ENCODE measurements at regions not wholly inside any gene's neighbourhood (a gene's known extent, or its start where the extent isn't known, plus 50 kb on each side); places are given as distances from the start of the nearest gene placed in this dataset.

DNA sequence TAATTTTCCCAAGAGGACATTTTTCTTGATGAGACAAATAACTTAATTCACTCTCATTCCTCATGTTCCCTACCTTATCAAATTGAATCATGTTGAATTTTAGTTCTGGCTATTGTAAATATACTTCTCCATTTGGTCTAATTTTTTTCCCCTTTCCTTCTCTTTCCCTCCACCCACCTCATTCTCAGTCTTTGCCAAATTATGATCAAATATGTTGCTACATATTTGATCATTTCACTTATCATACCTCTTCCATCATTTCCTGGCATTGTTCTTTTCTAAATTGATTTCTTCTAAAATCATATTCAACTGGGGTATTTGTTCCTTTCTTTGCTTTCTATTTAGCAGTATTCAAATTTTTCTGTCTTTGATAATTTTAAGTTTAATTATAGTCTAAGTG is 52.3 kb downstream of the HDGFL1 start:
- no peak for DNase-seq (ENCODE audit: low read depth in 6 of 9, low spot score in 9 of 9)
- Histone ChIP-seq H3K27me3 (ENCODE audit: control insufficient read depth in 2 of 2, insufficient read depth in 1 of 2, low read length in 1 of 2) (no peaks in the 10 kb centered on the region), H3K36me3 (ENCODE audit: control insufficient read depth in 2 of 2, insufficient read depth in 2 of 2, low read length in 1 of 2) (no peaks in the 10 kb centered on the region), H3K9me3 (ENCODE audit: control insufficient read depth in 2 of 2, insufficient read depth in 1 of 2, low read length in 1 of 2) (no peaks in the 10 kb centered on the region), H3K27ac (ENCODE audit: low read depth in 1 of 2, low read length in 1 of 2) (no peak overlapping the region), H3K4me3 (ENCODE audit: low read length in 2 of 2) (no peak overlapping the region), H3K4me1 (ENCODE audit: control insufficient read depth in 2 of 2, insufficient read depth in 2 of 2, low read length in 2 of 2) (no peaks in the 10 kb centered on the region)

DNA sequence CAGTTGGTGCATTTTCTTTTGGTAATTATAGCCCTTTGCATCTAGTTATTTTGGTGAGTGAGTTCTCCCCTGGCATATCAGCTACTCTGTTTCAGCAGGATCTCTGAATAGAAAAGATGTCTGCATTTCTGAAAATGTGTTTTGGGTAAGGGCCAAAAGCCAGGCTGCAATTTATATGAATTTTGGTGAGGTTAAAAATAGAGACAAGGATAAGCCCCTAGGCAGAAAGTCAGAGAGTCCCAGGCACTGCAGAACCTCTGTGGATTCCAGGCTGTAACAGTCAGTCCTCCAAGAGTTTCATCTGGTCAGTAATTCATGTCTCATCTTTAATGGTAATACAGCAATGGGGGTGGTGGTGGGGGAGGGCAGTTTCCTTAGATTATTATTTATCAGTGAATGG is 53.0 kb downstream of the HDGFL1 start:
- no peaks in the 10 kb centered on the region for H3K27me3 ChIP-seq (ENCODE audit: control insufficient read depth in 2 of 2, insufficient read depth in 1 of 2, low read length in 1 of 2)
- H3K27ac ChIP-seq (ENCODE audit: low read depth in 1 of 2, low read length in 1 of 2): no peak overlapping the region
- DNase-seq (ENCODE audit: low read depth in 6 of 9, low spot score in 9 of 9): no peak
- H3K4me3 ChIP-seq (ENCODE audit: low read length in 2 of 2): no peak overlapping the region
- H3K36me3 ChIP-seq (ENCODE audit: control insufficient read depth in 2 of 2, insufficient read depth in 2 of 2, low read length in 1 of 2): no peaks in the 10 kb centered on the region
- peaks cover 0 to 3% of the 10 kb centered on the region in 2 donors for H3K9me3 ChIP-seq (ENCODE audit: control insufficient read depth in 2 of 2, insufficient read depth in 1 of 2, low read length in 1 of 2)
- no peaks in the 10 kb centered on the region for H3K4me1 ChIP-seq (ENCODE audit: control insufficient read depth in 2 of 2, insufficient read depth in 2 of 2, low read length in 2 of 2)

DNA sequence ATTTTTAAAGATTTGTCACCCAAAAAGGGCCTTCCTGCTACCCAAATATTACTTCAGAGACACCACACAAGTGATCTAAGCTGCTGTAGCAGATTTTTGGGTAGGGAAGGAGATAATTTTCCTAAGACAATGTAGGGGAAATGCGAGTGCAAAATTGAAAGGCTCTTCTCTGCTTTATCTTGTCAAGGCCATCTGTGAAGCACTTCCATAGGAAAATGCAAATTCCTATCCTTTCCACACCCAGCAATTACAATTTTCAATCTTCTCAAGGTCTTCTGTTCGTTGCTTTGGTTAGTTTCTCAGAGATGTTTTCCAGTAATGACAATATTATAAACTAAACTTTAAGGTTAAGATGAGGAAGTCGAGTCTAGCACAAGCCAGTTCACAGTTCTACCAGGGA is 53.4 kb downstream of the HDGFL1 start:
- no peak overlapping the region for H3K27ac ChIP-seq (ENCODE audit: low read depth in 1 of 2, low read length in 1 of 2)
- H3K4me1 ChIP-seq (ENCODE audit: control insufficient read depth in 2 of 2, insufficient read depth in 2 of 2, low read length in 2 of 2): no peaks in the 10 kb centered on the region
- H3K9me3 ChIP-seq (ENCODE audit: control insufficient read depth in 2 of 2, insufficient read depth in 1 of 2, low read length in 1 of 2): peaks cover 0 to 4% of the 10 kb centered on the region in 2 donors
- no peaks in the 10 kb centered on the region for H3K27me3 ChIP-seq (ENCODE audit: control insufficient read depth in 2 of 2, insufficient read depth in 1 of 2, low read length in 1 of 2)
- DNase-seq (ENCODE audit: low read depth in 6 of 9, low spot score in 9 of 9): no peak
- 98% methylated on average over 3 of the region's 3 CpGs for WGBS
- no peak overlapping the region for H3K4me3 ChIP-seq (ENCODE audit: low read length in 2 of 2)
- no peaks in the 10 kb centered on the region for H3K36me3 ChIP-seq (ENCODE audit: control insufficient read depth in 2 of 2, insufficient read depth in 2 of 2, low read length in 1 of 2)

DNA sequence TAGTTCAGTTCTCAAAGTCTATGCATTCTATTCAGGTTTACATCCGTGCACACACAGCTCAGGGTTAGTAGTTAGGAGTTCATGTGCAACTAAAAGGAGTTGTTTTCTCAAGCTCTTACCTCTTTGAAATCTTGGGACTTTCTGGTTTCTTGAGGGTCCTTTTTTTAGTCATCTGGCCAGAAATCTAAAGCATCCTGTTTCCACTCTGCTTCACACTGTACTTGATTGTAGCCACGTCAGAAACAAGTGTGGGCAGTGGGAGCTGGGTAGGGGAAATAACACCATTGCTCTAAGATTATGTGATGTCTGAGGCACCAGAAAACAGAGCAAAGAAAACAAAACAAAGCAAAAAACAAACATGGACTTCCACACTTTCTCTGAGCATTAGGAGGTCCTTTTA is 58.3 kb downstream of the HDGFL1 start:
- H3K4me3 ChIP-seq (ENCODE audit: low read length in 2 of 2): no peak overlapping the region
- 96% methylated on average over 2 of the region's 2 CpGs for WGBS
- no peaks in the 10 kb centered on the region for H3K27me3 ChIP-seq (ENCODE audit: control insufficient read depth in 2 of 2, insufficient read depth in 1 of 2, low read length in 1 of 2)
- peaks cover 0 to 4% of the 10 kb centered on the region in 2 donors for H3K9me3 ChIP-seq (ENCODE audit: control insufficient read depth in 2 of 2, insufficient read depth in 1 of 2, low read length in 1 of 2)
- no peak overlapping the region for H3K27ac ChIP-seq (ENCODE audit: low read depth in 1 of 2, low read length in 1 of 2)
- no peak for DNase-seq (ENCODE audit: low read depth in 6 of 9, low spot score in 9 of 9)
- peaks cover 8 to 9% of the 10 kb centered on the region in 2 donors for H3K4me1 ChIP-seq (ENCODE audit: control insufficient read depth in 2 of 2, insufficient read depth in 2 of 2, low read length in 2 of 2)
- no peaks in the 10 kb centered on the region for H3K36me3 ChIP-seq (ENCODE audit: control insufficient read depth in 2 of 2, insufficient read depth in 2 of 2, low read length in 1 of 2)

DNA sequence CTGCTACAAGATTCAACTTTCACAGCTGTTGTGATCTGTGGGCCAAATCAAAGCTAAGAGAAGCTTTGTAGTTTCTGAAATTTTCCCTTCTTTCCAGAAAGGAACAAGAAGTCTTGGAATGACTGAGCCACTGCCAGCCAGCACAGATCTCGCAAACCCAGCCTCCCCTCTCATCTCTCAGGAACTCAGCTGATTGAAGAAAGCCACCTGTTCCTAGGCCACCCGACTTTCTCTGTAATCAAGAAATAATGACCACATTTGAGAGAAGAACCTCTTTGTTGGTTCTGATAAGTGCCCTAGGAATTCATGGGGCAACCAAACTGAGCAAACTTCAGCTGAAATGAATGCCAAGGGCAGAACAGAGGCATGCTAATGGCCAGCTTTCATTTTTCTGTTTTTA is 61.7 kb downstream of the HDGFL1 start:
- Histone ChIP-seq H3K27me3 (ENCODE audit: control insufficient read depth in 2 of 2, insufficient read depth in 1 of 2, low read length in 1 of 2) (no peaks in the 10 kb centered on the region), H3K4me3 (ENCODE audit: low read length in 2 of 2) (no peak overlapping the region), H3K4me1 (ENCODE audit: control insufficient read depth in 2 of 2, insufficient read depth in 2 of 2, low read length in 2 of 2) (peaks cover 8 to 9% of the 10 kb centered on the region in 2 donors), H3K36me3 (ENCODE audit: control insufficient read depth in 2 of 2, insufficient read depth in 2 of 2, low read length in 1 of 2) (no peaks in the 10 kb centered on the region), H3K27ac (ENCODE audit: low read depth in 1 of 2, low read length in 1 of 2) (no peak overlapping the region), H3K9me3 (ENCODE audit: control insufficient read depth in 2 of 2, insufficient read depth in 1 of 2, low read length in 1 of 2) (peaks cover 0 to 4% of the 10 kb centered on the region in 2 donors)
- 29% methylated on average over 2 of the region's 2 CpGs for WGBS
- peak in 3 of 9 donors; percentile 6 to 33 (median 7) for DNase-seq (ENCODE audit: low read depth in 6 of 9, low spot score in 9 of 9)

DNA sequence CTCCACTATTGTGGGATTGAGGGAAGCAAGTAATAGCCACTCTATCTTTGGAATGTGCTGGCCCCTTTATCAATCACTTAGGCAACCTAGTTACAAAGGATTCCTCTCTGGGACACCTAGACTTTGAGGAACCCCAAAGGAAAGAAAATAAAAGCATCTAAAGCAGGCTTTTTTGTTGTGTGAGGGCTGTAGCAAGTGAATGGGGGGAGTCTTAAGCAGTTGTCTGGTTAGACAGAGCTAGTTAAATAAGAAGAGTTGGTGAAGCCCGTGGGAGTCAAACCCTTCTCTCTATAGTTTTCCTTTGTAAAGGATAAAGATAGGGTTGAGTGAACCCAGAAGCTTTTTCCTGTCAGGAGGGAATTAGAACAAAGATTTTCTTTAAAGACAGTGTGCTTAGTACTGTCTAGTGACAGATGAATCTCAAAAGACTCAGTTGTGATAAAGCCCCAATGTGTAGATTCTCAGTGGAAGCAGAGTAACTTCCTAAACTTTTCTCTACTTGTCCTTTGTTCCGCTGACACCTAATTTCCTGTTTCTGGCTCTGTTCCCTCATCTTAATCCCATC is 63.3 kb downstream of the HDGFL1 start:
- WGBS: 99% methylated on average over 2 of the region's 2 CpGs
- Histone ChIP-seq H3K4me3 (ENCODE audit: low read length in 2 of 2) (no peak overlapping the region), H3K27ac (ENCODE audit: low read depth in 1 of 2, low read length in 1 of 2) (no peak overlapping the region), H3K4me1 (ENCODE audit: control insufficient read depth in 2 of 2, insufficient read depth in 2 of 2, low read length in 2 of 2) (peaks cover 8 to 9% of the 10 kb centered on the region in 2 donors), H3K36me3 (ENCODE audit: control insufficient read depth in 2 of 2, insufficient read depth in 2 of 2, low read length in 1 of 2) (no peaks in the 10 kb centered on the region), H3K27me3 (ENCODE audit: control insufficient read depth in 2 of 2, insufficient read depth in 1 of 2, low read length in 1 of 2) (no peaks in the 10 kb centered on the region), H3K9me3 (ENCODE audit: control insufficient read depth in 2 of 2, insufficient read depth in 1 of 2, low read length in 1 of 2) (no peaks in the 10 kb centered on the region)
- DNase-seq (ENCODE audit: low read depth in 6 of 9, low spot score in 9 of 9): no peak

DNA sequence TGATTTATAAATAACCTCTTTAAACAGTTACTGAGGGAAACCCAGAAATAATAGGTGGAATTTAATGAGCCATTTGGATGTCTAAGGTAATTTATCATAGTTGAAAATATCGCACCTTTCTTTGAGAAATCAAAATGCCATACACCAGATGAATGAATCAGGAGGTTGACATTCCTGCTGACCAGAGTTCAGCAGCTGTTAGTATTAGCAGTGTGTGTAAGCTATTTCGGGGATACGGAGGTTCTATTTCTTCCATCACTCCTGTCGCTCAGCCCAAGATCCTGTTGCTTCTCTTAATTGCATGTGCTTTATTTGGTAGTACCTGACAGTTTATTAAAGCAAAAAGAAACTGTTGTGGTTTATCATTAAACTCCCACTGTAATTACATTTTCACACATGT is 67.1 kb downstream of the HDGFL1 start:
- Histone ChIP-seq H3K27ac (ENCODE audit: low read depth in 1 of 2, low read length in 1 of 2) (no peak overlapping the region), H3K4me3 (ENCODE audit: low read length in 2 of 2) (no peak overlapping the region), H3K27me3 (ENCODE audit: control insufficient read depth in 2 of 2, insufficient read depth in 1 of 2, low read length in 1 of 2) (no peaks in the 10 kb centered on the region), H3K36me3 (ENCODE audit: control insufficient read depth in 2 of 2, insufficient read depth in 2 of 2, low read length in 1 of 2) (no peaks in the 10 kb centered on the region), H3K4me1 (ENCODE audit: control insufficient read depth in 2 of 2, insufficient read depth in 2 of 2, low read length in 2 of 2) (peaks cover 3 to 4% of the 10 kb centered on the region in 2 donors), H3K9me3 (ENCODE audit: control insufficient read depth in 2 of 2, insufficient read depth in 1 of 2, low read length in 1 of 2) (no peaks in the 10 kb centered on the region)
- WGBS: 97% methylated on average over 4 of the region's 4 CpGs
- DNase-seq (ENCODE audit: low read depth in 6 of 9, low spot score in 9 of 9): no peak

DNA sequence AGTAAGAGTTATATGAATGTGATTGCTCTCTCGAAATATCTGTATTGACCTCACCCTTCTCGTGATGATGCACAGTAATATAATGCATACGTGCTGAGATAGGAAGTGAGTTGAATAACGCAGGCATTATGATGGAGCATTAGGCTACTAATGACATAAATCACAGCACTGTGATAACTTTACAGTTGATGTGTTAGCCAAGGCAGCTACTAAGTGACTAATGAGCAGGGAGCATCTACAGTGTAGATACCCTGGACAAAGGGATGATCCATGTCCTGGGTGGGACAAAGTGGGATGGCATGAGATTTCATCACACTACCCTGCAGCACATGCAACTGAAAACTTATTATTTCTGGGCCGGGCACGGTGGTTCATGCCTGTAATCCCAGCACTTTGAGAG is 68.4 kb downstream of the HDGFL1 start:
- no peak for DNase-seq (ENCODE audit: low read depth in 6 of 9, low spot score in 9 of 9)
- Histone ChIP-seq H3K4me3 (ENCODE audit: low read length in 2 of 2) (no peak overlapping the region), H3K36me3 (ENCODE audit: control insufficient read depth in 2 of 2, insufficient read depth in 2 of 2, low read length in 1 of 2) (no peaks in the 10 kb centered on the region), H3K27ac (ENCODE audit: low read depth in 1 of 2, low read length in 1 of 2) (no peak overlapping the region), H3K9me3 (ENCODE audit: control insufficient read depth in 2 of 2, insufficient read depth in 1 of 2, low read length in 1 of 2) (no peaks in the 10 kb centered on the region), H3K27me3 (ENCODE audit: control insufficient read depth in 2 of 2, insufficient read depth in 1 of 2, low read length in 1 of 2) (no peaks in the 10 kb centered on the region), H3K4me1 (ENCODE audit: control insufficient read depth in 2 of 2, insufficient read depth in 2 of 2, low read length in 2 of 2) (no peaks in the 10 kb centered on the region)
- 97% methylated on average over 6 of the region's 6 CpGs for WGBS

DNA sequence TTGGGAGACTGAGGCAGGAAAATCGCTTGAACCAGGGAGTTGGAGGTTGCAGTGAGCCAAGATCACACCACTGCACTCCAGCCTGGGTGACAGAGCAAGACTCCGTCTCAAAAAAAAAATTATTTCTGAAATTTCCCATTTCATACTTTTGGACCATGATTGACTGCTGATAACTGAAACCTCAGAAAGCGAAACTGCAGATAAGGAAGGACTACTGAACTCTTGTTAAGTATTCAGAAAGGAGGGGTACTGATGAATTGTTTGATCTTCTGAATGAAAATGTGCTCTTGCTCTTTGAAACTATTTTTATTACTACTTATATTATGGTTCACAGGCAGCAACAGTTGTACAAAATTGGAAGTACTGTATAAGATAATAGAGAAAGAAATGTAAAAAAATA is 69.0 kb downstream of the HDGFL1 start:
- H3K27ac ChIP-seq (ENCODE audit: low read depth in 1 of 2, low read length in 1 of 2): no peak overlapping the region
- no peaks in the 10 kb centered on the region for H3K27me3 ChIP-seq (ENCODE audit: control insufficient read depth in 2 of 2, insufficient read depth in 1 of 2, low read length in 1 of 2)
- H3K9me3 ChIP-seq (ENCODE audit: control insufficient read depth in 2 of 2, insufficient read depth in 1 of 2, low read length in 1 of 2): no peaks in the 10 kb centered on the region
- H3K36me3 ChIP-seq (ENCODE audit: control insufficient read depth in 2 of 2, insufficient read depth in 2 of 2, low read length in 1 of 2): no peaks in the 10 kb centered on the region
- WGBS: 89% methylated on average over 3 of the region's 3 CpGs
- no peaks in the 10 kb centered on the region for H3K4me1 ChIP-seq (ENCODE audit: control insufficient read depth in 2 of 2, insufficient read depth in 2 of 2, low read length in 2 of 2)
- H3K4me3 ChIP-seq (ENCODE audit: low read length in 2 of 2): no peak overlapping the region
- no peak for DNase-seq (ENCODE audit: low read depth in 6 of 9, low spot score in 9 of 9)

DNA sequence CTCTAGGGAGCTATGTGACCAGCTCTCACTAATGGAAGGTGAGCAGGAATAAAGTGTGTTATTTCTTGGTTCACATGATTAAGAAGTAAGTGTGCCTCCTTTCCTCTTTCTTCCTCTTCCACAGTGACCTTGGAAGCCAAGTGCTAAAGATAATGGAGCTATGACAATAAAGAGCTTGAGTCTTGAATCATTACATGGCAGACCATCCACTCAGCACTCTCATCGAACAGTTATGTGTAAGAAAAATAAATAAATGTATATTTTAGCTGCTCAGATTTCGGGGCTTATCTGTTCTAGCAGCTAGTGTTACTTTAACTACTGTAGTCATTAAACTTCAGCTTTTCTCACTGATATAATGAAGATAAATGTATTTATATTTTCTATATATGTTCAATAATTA is 72.9 kb downstream of the HDGFL1 start:
- Histone ChIP-seq H3K27me3 (ENCODE audit: control insufficient read depth in 2 of 2, insufficient read depth in 1 of 2, low read length in 1 of 2) (no peaks in the 10 kb centered on the region), H3K4me1 (ENCODE audit: control insufficient read depth in 2 of 2, insufficient read depth in 2 of 2, low read length in 2 of 2) (no peaks in the 10 kb centered on the region), H3K27ac (ENCODE audit: low read depth in 1 of 2, low read length in 1 of 2) (no peak overlapping the region), H3K36me3 (ENCODE audit: control insufficient read depth in 2 of 2, insufficient read depth in 2 of 2, low read length in 1 of 2) (no peaks in the 10 kb centered on the region), H3K4me3 (ENCODE audit: low read length in 2 of 2) (no peak overlapping the region), H3K9me3 (ENCODE audit: control insufficient read depth in 2 of 2, insufficient read depth in 1 of 2, low read length in 1 of 2) (no peaks in the 10 kb centered on the region)
- DNase-seq (ENCODE audit: low read depth in 6 of 9, low spot score in 9 of 9): no peak
- 98% methylated on average over 2 of the region's 2 CpGs for WGBS
